HG03565 (cell line): ENCODE measurements at regions not wholly inside any gene's neighbourhood (a gene's known extent, or its start where the extent isn't known, plus 50 kb on each side); places are given as distances from the start of the nearest gene placed in this dataset.
"Not testable (repeated sequence)": the region's sequence is repeated elsewhere in the genome, so short reads cannot be mapped to it uniquely, and the experiment has no call there.

Source experiments
- ATAC-seq: cut with Tn5 transposase; IDR thresholded peaks from one replicate; pipeline ENCODE4 v1.9.1; 2021; ENCODE audit warnings: mild to moderate bottlenecking, moderate library complexity; ENCODE audit not compliant: unreplicated experiment

DNA sequence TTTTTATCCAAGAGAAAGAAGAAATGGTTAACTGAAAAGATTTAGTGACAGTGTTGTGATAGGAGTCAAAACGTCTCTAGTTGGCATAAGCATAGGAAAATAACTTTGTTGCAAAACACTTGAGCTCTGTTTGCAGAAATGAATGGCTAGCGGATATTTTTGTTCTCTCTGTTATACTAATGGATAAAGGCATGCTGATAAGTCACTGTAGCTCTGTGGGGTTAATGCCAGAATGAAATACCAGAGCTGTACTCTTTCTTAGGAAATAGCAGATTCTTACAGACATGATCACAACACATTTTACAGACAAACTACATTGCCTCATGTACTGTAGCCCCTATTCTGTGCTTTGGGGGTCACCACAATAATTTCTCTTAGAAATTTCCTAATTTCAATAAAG, 202.8 kb downstream of the DMRTA1 start:
- no peak for ATAC-seq

DNA sequence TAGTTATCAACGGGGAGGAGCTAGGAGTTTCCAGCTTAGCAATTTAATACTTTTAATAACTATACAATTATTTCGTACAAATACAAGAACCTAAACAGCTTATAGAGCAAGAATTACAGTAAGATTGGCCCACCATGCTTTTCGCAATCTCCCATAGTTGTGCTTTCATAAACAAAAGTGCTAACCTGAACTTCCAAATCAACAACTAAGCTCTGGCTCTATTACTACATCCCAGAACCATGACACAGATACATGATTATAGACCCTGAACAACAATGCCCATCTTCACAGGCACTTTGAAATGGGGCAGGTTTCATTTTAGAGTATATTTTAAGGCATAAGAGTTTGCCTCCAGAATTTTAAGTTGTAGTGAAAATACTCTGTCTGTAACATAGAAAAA, 203.5 kb downstream of the DMRTA1 start:
- no peak for ATAC-seq

DNA sequence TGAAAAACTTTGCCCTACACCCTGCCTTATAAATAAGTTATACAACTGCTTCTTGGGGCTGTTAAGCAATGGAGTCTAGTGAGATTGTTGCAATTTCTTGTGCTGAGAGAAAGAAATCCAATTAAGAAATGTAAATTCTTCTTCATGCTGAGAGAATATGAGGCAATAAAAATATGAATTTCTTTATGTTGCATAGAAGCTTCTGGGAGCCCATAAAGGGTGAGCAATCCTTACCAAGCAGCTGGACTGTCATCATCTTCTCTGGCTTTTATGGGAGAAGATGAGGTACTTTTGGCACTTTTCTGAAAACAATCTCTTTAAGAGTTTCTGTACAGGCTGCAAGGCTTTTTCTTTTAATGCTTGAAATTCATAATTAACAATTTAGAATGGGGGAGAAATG, 204.3 kb downstream of the DMRTA1 start:
- no peak for ATAC-seq

DNA sequence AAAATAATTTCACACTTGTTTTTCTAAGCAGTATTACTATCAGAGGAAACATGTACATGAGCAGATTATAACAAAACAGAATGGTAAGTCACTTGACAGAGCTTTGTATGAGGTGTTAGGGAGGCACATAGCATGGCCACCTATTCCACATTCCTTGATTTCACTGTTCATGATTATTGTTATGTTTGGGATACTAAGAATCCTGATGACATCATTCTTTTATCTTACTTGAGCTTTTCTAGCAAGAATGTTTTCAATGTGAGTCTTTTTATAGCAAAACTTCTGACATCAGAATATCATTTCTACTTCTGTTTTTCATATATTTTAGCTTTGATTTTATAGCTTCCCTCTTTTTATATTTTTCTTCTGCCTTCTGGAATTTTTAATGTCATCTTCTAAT, 208.2 kb downstream of the DMRTA1 start:
- ATAC-seq: no peak

DNA sequence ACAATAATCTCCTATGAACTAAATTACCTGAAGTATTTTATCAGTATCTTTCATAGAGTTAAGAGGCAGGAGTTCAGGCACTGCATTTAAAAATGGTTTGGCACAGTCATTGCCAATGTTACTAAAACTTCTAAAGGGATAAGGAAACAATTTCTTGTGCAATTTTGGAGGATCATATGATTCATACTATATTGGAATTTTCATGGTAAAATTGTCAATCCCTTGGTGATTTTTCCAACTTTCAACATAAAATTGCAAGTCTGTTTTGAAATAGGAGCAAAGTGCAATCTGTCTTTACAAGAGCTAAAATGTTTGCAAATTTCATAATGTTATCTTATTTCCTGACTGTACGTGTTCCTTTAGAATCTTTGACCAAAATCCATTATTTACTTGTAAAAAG, 211.1 kb downstream of the DMRTA1 start:
- no peak for ATAC-seq

DNA sequence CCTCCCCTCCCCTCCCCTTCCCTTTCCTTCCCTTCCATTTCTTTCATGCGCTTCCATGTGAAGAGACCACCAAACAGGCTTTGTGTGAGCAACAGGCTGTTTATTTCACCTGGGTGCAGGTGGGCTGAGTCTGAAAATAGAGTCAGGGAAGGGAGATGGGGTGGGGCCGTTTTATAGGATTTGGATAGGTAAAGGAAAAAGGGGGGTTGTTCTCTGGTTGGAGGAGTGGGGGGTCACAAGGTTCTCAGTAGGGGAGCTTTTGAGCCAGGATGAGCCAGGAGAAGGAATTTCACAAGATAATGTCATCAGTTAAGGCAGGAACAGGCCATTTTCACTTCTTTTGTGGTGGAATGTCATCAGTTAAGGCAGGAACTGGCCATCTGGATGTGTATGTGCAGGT, 211.9 kb downstream of the DMRTA1 start:
- not testable (repeated sequence) for ATAC-seq

DNA sequence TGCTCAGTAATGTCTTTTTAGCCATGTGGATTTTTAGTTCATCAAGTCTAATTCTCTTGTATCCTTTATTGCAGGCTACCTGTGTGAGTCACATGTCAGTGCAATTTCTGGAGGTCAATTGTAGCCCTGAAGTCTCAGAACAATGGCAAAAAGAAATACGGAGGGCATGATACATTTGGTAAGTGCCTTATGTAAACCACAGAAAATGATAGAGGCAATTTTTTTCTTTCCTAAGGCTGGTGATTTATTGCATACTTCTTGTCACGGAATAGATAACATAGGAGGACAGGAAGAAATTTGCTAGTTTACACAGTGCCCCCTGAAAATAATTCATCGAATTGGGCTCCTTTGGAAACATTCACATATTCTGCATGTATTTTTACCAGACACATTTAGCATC, 235.9 kb downstream of the DMRTA1 start:
- no peak for ATAC-seq

DNA sequence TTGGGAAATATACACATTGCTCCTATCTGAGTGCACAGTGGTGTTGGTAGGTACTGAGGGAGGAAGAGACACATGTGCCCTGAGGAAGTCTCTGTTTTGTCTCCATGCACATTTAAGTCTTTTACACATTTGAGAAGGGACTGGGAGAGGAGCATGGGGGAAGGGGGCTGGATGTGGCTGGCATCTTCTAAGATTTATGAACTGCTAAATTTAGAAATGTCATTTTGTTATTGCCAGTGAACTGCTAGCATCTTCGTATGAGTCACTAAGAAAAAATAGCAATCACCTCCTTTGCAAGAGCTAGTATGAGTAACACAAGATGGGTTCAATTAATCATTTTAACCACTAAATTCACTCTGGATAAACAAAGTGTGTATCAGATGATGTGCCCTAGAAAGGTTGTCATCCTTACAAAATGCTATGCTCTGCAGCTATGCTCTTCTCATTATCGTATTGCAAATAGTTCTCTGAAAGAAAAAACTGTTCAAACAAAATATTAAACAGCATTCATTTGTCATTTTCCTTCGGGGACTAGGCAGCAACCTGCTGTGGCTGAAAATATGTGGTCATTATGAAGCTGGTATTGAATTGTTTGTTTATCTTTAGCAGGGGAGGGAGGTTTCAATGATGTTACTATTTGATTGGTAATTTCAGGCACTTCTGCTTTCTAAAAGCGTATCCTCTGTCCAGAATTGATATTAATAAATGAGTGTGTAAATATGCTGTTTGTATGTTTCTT, 236.5 kb downstream of the DMRTA1 start:
- no peak for ATAC-seq

DNA sequence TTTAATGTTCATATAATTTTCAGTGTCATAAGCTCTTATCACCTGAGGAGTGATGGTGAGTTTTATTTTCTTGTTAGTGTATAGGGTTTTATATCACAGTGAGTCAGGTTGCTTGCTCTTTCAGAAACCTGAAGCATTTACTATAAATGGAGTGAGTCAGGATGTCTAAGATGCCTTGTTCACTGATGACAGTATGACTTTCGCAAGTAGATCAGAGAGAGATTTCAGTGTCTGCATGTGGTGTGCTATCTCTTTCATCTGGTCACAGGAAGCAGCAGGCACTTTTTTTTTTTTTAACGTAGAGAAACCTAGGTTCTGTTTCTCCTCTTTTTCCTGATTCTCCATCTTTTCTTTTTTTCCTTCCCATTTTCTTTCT, 237.1 kb downstream of the DMRTA1 start:
- no peak for ATAC-seq

DNA sequence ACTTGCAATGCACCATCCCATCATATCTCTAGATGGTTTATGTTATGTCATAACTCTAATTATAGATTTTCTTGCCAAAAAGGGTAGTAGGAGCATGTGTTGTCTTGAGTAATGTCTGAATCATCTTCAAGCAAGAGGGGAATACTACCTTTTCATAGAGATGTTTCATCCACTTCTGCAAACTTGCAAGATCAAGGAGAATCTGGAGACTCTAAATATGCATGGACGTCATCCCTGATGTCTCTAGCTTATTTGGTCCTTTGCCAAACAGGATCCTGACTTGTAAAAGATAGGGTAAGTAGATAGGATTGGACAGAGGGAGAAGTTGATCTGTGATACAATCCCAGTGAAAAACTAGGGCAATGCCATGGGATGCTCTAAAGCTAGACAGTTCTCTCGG, 246.5 kb downstream of the DMRTA1 start:
- ATAC-seq: no peak

DNA sequence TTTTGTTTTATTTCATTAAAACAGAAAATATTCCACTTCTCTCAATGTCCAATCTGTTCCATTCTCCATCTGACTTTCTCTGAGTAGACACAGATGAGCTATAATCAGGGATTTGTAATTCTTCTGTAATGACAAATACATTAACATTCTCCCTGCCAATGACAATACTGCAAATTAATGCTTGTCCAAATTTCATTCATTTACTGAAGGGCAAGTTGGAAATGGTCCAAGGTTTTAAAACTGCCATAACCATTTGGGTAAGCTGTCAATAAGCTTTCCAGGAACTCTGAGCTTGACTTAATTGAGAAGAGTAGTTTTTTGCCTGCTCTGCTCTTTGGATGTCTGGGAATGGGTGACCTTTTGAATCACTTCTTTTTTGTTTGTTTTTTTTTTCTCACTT, 253.5 kb downstream of the DMRTA1 start:
- no peak for ATAC-seq

DNA sequence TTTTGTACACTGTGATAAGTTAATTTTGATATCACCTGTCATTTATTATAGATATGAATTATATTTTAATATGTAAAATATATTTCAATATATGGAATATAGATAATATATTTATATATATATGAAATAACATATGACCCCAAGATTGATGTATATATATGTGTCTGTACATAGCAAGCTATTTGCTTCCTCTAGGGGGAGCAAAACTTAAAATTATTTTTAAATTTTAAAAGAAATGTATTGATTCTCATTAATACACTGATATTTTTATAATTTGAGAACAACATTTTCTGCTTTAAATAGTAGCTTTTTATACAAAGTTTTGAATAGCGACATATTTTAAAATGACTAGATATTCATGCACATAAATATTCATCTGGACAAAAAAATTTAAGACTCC, 272.0 kb downstream of the DMRTA1 start:
- ATAC-seq: no peak

DNA sequence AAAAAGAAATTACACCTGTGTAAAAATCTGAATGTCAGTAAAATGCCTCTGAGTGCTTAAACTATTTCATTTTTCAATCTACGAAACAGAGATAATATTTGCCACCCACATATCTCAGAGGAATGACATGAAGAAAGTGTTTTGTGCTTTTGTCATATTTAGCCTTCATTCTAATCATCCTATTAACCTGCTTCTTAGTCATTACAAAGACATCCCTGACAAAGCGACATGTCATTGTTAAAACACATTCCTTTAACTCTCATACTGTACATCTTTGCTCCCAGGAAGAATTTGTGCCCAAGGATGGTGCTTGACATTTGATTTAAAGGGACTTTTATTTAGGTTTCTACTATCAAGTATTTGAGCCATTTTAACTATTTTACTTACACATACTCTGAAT, 275.9 kb downstream of the DMRTA1 start:
- no peak for ATAC-seq

DNA sequence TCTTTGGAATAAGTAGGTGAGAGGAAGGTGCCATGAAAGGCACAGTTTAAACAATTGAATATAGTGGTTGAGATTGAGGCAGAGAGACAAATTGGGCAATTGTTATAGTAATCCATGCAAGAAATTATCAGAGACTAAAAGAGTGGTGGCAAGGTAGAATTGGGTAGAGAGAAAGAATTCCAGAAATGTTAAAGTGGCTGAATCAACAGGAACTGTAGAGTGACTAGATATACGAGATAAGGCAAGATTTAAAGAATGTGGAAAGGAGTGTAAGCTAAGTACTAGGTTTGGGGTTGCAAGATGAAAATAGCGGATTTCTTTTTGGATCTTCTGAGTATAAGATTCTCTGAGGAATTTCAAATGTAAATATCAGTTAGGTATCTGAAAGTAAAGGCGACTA, 285.2 kb downstream of the DMRTA1 start:
- ATAC-seq: no peak

DNA sequence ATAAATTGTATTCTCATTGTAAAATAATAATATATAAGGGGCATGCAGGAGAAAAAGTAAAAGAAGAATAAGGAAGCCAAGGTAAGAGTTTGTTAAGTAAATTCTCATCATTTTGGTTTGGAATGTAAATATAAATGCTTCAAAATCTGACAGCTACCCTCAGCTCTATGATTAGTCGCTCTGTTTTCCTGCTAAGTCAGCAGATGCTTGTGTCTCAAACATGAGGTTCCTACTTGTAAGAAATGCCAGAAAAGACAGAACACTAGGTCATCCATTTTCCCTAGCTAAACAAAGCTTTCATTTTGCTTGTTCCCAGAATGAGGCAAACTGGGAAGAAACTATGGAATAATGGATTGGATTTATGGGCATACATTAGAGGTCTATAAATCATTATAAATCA, 293.1 kb downstream of the DMRTA1 start:
- no peak for ATAC-seq

DNA sequence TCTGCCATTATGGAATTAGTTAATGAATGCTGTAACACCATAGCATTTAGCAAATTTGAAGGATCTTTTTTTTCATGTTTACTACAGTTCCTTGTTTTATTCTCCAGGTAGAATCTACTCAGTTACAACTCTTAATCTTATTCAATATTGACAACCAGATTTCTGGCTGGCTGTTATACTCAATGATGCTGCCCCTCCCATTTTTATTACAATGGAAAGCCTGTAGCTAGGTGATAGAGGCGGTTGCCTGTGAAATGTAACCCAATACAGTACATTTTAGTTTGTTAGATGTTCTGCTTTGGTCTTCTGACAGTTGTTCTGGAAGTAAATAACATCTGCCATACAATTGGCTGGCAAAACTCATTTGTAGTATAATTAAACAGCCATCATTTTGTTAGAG, 294.2 kb downstream of the DMRTA1 start:
- ATAC-seq: no peak

DNA sequence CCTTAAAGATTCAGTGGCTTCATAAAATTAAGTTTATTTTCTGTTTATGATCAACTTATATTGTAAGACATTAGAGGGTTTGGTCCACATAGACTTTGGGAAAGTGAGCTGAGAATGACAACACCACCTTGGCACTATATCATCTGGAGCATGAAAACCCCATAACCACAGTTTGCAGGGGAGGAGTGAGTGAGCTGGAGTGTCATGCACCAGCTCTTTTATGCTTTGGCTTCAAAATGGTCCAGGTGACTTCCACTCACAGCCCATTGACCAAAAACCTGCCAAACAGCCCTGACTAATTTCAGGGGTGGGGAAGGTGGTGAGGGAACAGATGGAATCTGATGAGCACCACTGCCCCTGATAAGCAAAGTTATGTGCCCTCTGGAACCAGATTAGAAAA, 295.8 kb downstream of the DMRTA1 start:
- ATAC-seq: no peak

DNA sequence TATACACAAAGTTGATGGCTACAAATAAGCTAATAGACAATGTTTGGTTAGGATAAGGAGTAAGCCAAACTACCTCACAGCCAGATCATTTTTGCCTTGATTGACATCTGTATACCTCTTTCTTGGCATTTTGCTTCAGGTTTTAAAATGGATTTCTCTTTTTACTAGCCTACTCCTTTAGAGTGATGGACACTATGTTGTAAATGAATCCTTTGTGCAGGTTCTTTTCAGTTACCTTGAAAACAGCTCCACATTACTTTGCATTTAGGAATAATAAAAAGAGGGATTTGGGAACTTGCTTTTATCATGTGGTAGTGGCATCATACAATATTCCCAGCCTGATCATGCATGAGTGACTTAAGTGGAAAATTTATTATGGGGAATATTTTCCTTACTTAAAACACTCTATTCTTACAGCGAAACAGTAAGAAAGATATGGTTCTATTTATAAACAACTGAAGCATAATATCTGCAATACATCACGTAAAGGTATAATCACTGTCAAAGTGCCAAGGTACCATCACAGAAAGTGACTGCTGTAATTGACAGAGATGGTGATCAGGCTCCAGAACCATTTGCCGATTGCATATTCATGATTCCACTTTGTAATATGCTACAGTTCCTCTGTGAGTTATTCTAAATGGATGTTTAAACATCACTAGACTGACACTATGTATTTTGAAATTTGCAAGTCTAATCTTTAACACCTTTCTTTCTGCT, 327.0 kb downstream of the DMRTA1 start:
- ATAC-seq: no peak

DNA sequence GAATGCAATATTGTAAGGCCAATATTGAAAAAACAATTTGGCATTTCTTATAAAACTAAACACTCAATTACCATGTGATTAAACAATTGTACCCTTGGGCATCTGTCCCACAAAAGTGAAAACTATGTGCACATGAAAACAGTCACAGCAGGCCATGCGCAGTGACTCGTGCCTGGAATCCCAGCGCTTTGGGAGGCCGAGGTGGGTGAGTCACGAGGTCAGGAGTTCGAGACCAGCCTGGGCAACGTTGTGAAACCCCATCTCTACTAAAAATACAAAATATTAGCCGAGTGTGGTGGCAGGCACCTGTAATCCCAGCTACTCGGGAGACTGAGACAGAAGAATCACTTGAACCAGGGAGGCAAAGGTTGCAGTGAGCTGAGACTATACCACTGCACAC, 343.7 kb downstream of the DMRTA1 start:
- no peak for ATAC-seq

DNA sequence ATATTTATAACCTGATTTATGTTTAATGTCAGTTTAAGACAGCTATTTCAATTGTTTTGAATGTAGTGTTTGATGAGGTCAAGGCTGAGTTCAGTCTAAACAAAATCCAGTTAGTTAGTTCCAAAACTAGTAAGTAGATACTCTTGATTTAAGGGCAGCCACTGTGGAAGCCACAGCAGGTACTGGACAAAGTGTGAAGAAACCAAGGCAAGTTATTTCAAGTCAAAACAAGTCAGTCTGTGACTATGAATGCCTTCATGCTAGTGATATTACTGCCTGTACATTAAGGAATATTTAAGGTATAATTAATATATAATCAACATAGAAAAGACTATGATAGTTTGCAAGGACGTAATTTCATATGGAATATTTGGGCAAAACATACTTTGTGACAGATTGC, 362.3 kb downstream of the DMRTA1 start:
- ATAC-seq: no peak

DNA sequence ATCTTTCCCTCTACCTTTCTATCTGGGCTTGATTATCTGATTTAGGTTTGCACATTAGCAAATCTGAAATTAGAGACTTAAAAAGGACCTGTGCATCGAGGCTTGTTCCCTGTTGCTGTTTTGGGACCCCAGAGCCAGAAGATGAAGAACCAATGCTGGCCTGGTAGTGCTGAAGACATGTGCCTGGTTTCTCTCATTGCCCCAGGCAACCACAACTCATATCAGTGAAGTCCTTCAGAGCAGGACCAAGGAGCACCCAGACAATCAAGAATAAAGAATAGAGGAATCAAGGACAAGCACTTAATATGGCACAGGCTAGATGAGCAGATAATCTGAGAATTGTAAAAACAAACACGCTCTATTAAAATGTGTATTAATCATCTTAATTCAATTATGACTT, 362.7 kb downstream of the DMRTA1 start:
- ATAC-seq: no peak

DNA sequence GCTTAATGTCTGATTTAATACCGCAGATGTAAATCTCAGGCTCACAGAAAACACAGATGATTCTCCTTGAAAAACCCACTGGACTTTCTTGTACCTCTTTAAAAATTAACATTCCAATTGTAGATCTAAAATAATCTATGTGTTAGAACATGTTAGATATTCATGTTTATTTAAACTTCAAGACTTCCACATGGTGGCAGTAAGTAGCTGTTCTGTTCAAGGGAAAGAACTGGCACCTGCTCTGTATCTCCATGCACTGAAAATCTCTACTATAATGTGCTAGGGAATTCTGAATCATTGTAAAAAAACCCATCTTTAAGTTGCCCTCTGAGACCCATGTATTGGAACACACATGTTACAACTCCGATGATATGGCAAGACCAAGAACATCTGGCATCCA, 366.9 kb downstream of the DMRTA1 start:
- ATAC-seq: no peak

DNA sequence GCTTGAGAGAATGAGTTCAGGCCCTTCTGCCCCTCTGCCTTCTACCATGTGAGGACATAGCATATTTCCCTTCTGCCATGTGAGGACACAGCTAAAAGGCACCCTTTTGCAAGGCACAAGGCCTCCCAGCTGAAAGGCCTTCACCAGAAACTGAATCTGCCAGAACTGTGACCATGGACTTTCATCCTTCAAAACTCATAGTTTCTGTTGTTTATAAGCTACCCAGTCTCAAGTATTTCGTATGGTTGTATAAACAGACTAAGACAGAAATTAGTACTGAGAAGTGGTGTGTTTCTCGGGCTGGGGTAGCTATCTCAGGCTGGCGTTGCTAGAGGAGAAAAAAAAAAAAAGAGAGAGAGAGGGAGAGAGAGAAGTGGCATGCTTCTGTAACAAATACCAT, 368.6 kb downstream of the DMRTA1 start:
- ATAC-seq: no peak
